IMR-90 (cell line): ENCODE measurements at regions not wholly inside any gene's neighbourhood (a gene's known extent, or its start where the extent isn't known, plus 50 kb on each side); places are given as distances from the start of the nearest gene placed in this dataset.

Experiments used
- ATAC-seq: fragments of 200-7000 bp; cut with Tn5 transposase; 2 replicates; pipeline ENCODE4 v1.9.1; 2020; ENCODE audit warnings: low read depth, mild to moderate bottlenecking, moderate library complexity
- BruUV-seq: library from RNA; stranded (reverse); fragments of 400-500 nt; replicated peaks from 2 replicates; lab custom pipeline; 2021; lab: Mats Ljungman, UMichigan
- CTCF ChIA-PET: fragments of 300-600 bp; formaldehyde crosslinking; extraction: SDS; loops from one replicate; lab custom pipeline; 2021; ENCODE audit warnings: antibody characterized with exemption; lab: Yijun Ruan, JAX
- POLR2A ChIA-PET: fragments of 300-600 bp; sonication (Branson Sonifier 250); formaldehyde crosslinking; loops from one replicate; lab custom pipeline; 2022; ENCODE audit warnings: antibody characterized with exemption; ENCODE audit not compliant: unreplicated experiment; lab: Charles Lee
- DNase-seq: peaks from one replicate; pipeline ENCODE4 v3.0.0; 2013
- H2AFZ ChIP-seq: replicated peaks from 2 replicates; pipeline ENCODE3; 2013; ENCODE audit warnings: low read length, mild to moderate bottlenecking; ENCODE audit not compliant: poor library complexity
- H2AK5ac ChIP-seq: 2 replicates; pipeline ENCODE4 v1.6.1; 2013; ENCODE audit warnings: low read depth, low read length, inconsistent platforms
- H2AK9ac ChIP-seq: replicated peaks from 2 replicates; pipeline ENCODE3; 2013; ENCODE audit warnings: mild to moderate bottlenecking, low read depth, low read length, moderate library complexity; ENCODE audit not compliant: poor library complexity
- H2BK120ac ChIP-seq: 2 replicates; pipeline ENCODE4 v1.6.1; 2013; ENCODE audit warnings: low read depth, low read length, inconsistent platforms
- H2BK15ac ChIP-seq: 3 replicates; pipeline ENCODE4 v1.6.1; 2013; ENCODE audit warnings: low read depth, low read length, inconsistent platforms
- H2BK20ac ChIP-seq: 2 replicates; pipeline ENCODE4 v1.6.1; 2013; ENCODE audit warnings: low read depth, mild to moderate bottlenecking, inconsistent platforms, low read length, moderate library complexity
- H2BK5ac ChIP-seq: 2 replicates; pipeline ENCODE4 v1.6.1; 2013; ENCODE audit warnings: mild to moderate bottlenecking, low read depth, low read length, inconsistent platforms; ENCODE audit not compliant: poor library complexity, severe bottlenecking
- H3K14ac ChIP-seq: replicated peaks from 2 replicates; pipeline ENCODE4 v1.6.1; 2013; ENCODE audit warnings: low read depth, low read length, inconsistent platforms
- H3K18ac ChIP-seq: 2 replicates; pipeline ENCODE4 v1.6.1; 2013; ENCODE audit warnings: low read depth, low read length, control low read depth
- H3K23ac ChIP-seq: 2 replicates; pipeline ENCODE4 v1.6.1; 2013; ENCODE audit warnings: low read depth, low read length, inconsistent platforms
- H3K27ac ChIP-seq: 2 replicates; pipeline ENCODE4 v1.5.1; 2013; ENCODE audit warnings: mild to moderate bottlenecking, control low read depth, low read length; ENCODE audit not compliant: insufficient read depth
- H3K27me3 ChIP-seq: 2 replicates; pipeline ENCODE4 v1.6.1; 2013; ENCODE audit warnings: low read length; ENCODE audit not compliant: control insufficient read depth, insufficient read depth
- H3K36me3 ChIP-seq: 2 replicates; pipeline ENCODE4 v1.6.1; 2013; ENCODE audit warnings: low read length, mixed read lengths; ENCODE audit not compliant: control insufficient read depth, insufficient read depth
- H3K4ac ChIP-seq: 2 replicates; pipeline ENCODE4 v1.6.1; 2013; ENCODE audit warnings: low read depth, low read length, inconsistent platforms
- H3K4me1 ChIP-seq: 2 replicates; pipeline ENCODE4 v1.6.1; 2013; ENCODE audit warnings: low read length, mixed read lengths; ENCODE audit not compliant: control insufficient read depth, insufficient read depth
- H3K4me2 ChIP-seq: 2 replicates; pipeline ENCODE4 v1.6.1; 2013; ENCODE audit warnings: low read depth, mild to moderate bottlenecking, control low read depth, low read length, moderate library complexity
- H3K4me3 ChIP-seq: 2 replicates; pipeline ENCODE4 v1.5.1; 2013; ENCODE audit warnings: low read depth, mild to moderate bottlenecking, control low read depth, low read length, moderate library complexity; ENCODE audit not compliant: insufficient read depth
- H3K56ac ChIP-seq: 2 replicates; pipeline ENCODE4 v1.6.1; 2013; ENCODE audit warnings: low read length, inconsistent platforms; ENCODE audit not compliant: insufficient read depth; ENCODE audit errors: extremely low read depth
- H3K79me1 ChIP-seq, 2 experiments: 2 replicates each; pipeline ENCODE4 v1.6.1; 2013; ENCODE audit warnings: low read length in 2 of 2, inconsistent platforms in 1 of 2, low read depth in 1 of 2
- H3K9ac ChIP-seq: 2 replicates; pipeline ENCODE4 v1.6.1; 2013; ENCODE audit warnings: low read depth, low read length, control low read depth
- H3K9me1 ChIP-seq: 2 replicates; pipeline ENCODE4 v1.6.1; 2013; ENCODE audit warnings: low read length, inconsistent platforms; ENCODE audit not compliant: insufficient read depth
- H3K9me3 ChIP-seq: 2 replicates; pipeline ENCODE4 v1.6.1; 2013; ENCODE audit warnings: low read length; ENCODE audit not compliant: control insufficient read depth, insufficient read depth
- H4K20me1 ChIP-seq: 2 replicates; pipeline ENCODE4 v1.6.1; 2013; ENCODE audit warnings: low read length, inconsistent platforms; ENCODE audit not compliant: insufficient read depth
- H4K5ac ChIP-seq: 2 replicates; pipeline ENCODE4 v1.6.1; 2013; ENCODE audit warnings: mild to moderate bottlenecking, low read depth, low read length, control low read depth
- H4K8ac ChIP-seq, 2 experiments: 2 replicates each; pipeline ENCODE4 v1.6.1; 2013; ENCODE audit warnings: low read depth in 2 of 2, low read length in 2 of 2, control low read depth in 1 of 2, inconsistent platforms in 1 of 2
- H4K91ac ChIP-seq: 2 replicates; pipeline ENCODE4 v1.6.1; 2013; ENCODE audit warnings: low read depth, low read length, inconsistent platforms; ENCODE audit not compliant: insufficient read depth
- BHLHE40 ChIP-seq: fragments of 150-350 bp; IDR thresholded peaks from 2 replicates; pipeline ENCODE4 v1.6.1; 2016; ENCODE audit warnings: mild to moderate bottlenecking, low read depth, low read length
- CEBPB ChIP-seq: IDR thresholded peaks from 2 replicates; pipeline ENCODE4 v1.6.1; 2012; ENCODE audit warnings: low read depth, low read length, improper control_type of control experiment
- CHD1 ChIP-seq: IDR thresholded peaks from 2 replicates; pipeline ENCODE4 v1.6.1; 2012; ENCODE audit warnings: low read depth, low read length, improper control_type of control experiment
- CTCF ChIP-seq: conservative IDR thresholded peaks from 2 replicates; pipeline ENCODE4 v1.5.1; 2012; ENCODE audit warnings: mild to moderate bottlenecking, low read depth, low read length, improper control_type of control experiment
- ELK1 ChIP-seq: fragments of 150-350 bp; IDR thresholded peaks from 2 replicates; pipeline ENCODE4 v1.6.1; 2016; ENCODE audit warnings: low read depth, mild to moderate bottlenecking, low read length, moderate library complexity, borderline replicate concordance
- FOS ChIP-seq: fragments of 150-350 bp; IDR thresholded peaks from 2 replicates; pipeline ENCODE4 v1.6.1; 2016; ENCODE audit warnings: low read depth, low read length
- MAFK ChIP-seq: IDR thresholded peaks from 2 replicates; pipeline ENCODE4 v1.6.1; 2012; ENCODE audit warnings: low read depth, low read length, improper control_type of control experiment
- MAZ ChIP-seq: IDR thresholded peaks from 2 replicates; pipeline ENCODE4 v1.6.1; 2012; ENCODE audit warnings: low read depth, mild to moderate bottlenecking, low read length, improper control_type of control experiment, moderate library complexity, borderline replicate concordance
- MXI1 ChIP-seq: IDR thresholded peaks from 2 replicates; pipeline ENCODE4 v1.6.1; 2012; ENCODE audit warnings: low read depth, mild to moderate bottlenecking, low read length, moderate library complexity, borderline replicate concordance
- NFE2L2 ChIP-seq: fragments of 150-350 bp; IDR thresholded peaks from 2 replicates; pipeline ENCODE4 v1.6.1; 2016; ENCODE audit warnings: low read depth, mild to moderate bottlenecking, low read length
- POLR2A ChIP-seq: IDR thresholded peaks from 2 replicates; pipeline ENCODE4 v1.6.1; 2012; ENCODE audit warnings: mild to moderate bottlenecking, low read depth, low read length
- RAD21 ChIP-seq: IDR thresholded peaks from 2 replicates; pipeline ENCODE4 v1.6.1; 2012; ENCODE audit warnings: low read length, improper control_type of control experiment
- RCOR1 ChIP-seq: IDR thresholded peaks from 2 replicates; pipeline ENCODE4 v1.6.1; 2012; ENCODE audit warnings: mild to moderate bottlenecking, low read length, improper control_type of control experiment; ENCODE audit not compliant: insufficient replicate concordance
- RFX5 ChIP-seq: IDR thresholded peaks from 2 replicates; pipeline ENCODE4 v1.8.0; 2012; ENCODE audit warnings: low read depth, mild to moderate bottlenecking, low read length, moderate library complexity
- SMC3 ChIP-seq: fragments of 150-350 bp; IDR thresholded peaks from 2 replicates; pipeline ENCODE4 v1.6.1; 2016; ENCODE audit warnings: low read depth, mild to moderate bottlenecking, antibody characterized with exemption, low read length, moderate library complexity
- USF2 ChIP-seq: fragments of 150-350 bp; IDR thresholded peaks from 2 replicates; pipeline ENCODE4 v1.6.1; 2017; ENCODE audit warnings: mild to moderate bottlenecking, antibody characterized with exemption, low read length, low read depth
- WGBS, 2 experiments: methylation state at CpG; one replicate each; pipeline versions ENCODE4 v1.1.5 to v1.1.7; 2013; ENCODE audit warnings: missing lambda C conversion rate in 2 of 2; ENCODE audit not compliant: insufficient read length in 1 of 2; ENCODE audit errors: extremely low coverage in 2 of 2; 5-methylcytosine and 5-hydroxymethylcytosine counted together
- dilution Hi-C: fragments of 300-500 bp; cut with HindIII; formaldehyde crosslinking; loops from one replicate; pipeline ENCODE4 v1.14.3; 2018; ENCODE audit warnings: low sequenced_read_pairs; ENCODE audit not compliant: unreplicated experiment
- in situ Hi-C: fragments of 300-500 bp; cut with MboI; formaldehyde crosslinking; loops from 3 replicates; pipeline ENCODE4 v1.14.3; 2019; ENCODE audit warnings: low sequenced_read_pairs, inconsistent platforms, mixed read lengths
- intact Hi-C: fragments of 100-400 bp; cut with micrococcal nuclease; formaldehyde crosslinking; loops from 2 replicates; pipeline ENCODE4 v1.10.0; 2022

GRCh38 chr1:57951390-57951789, 527.5 kb upstream of the DAB1 start:
- Histone ChIP-seq H3K4me3 (no peak overlapping the region), H2BK15ac (no peak overlapping the region), H3K9me3 (no peaks in the 10 kb centered on the region), H3K9ac (no peak overlapping the region), H3K36me3 (no peaks in the 10 kb centered on the region), H3K18ac (no peak overlapping the region), H2AK5ac (no peak overlapping the region), H3K27me3 (no peaks in the 10 kb centered on the region), H3K4me2 (no peak overlapping the region), H3K4ac (no peak overlapping the region), H3K4me1 (no peaks in the 10 kb centered on the region), H4K91ac (no peak overlapping the region), H2BK120ac (no peak overlapping the region), H4K5ac (no peak overlapping the region), H2AFZ (no peak overlapping the region), H2BK5ac (no peak overlapping the region), H3K14ac (no peak overlapping the region), H3K27ac (no peak overlapping the region), H4K8ac (no peak overlapping the region), H2BK20ac (no peak overlapping the region), H3K23ac (no peak overlapping the region), H3K79me1 (no peaks in the 10 kb centered on the region), H4K20me1 (no peaks in the 10 kb centered on the region), H3K9me1 (no peaks in the 10 kb centered on the region), H3K56ac (no peak overlapping the region), H2AK9ac (no peak overlapping the region)
- intact Hi-C loops (no loop called here), dilution Hi-C loops (no loop called here), in situ Hi-C loops (no loop called here)
- CTCF ChIA-PET: no interaction called here
- ATAC-seq: no peak
- DNase-seq: no peak
- no TSS peak for BruUV-seq
- WGBS, 2 experiments: no CpG with 5 or more reads among the region's 4 CpGs
- no peak for TF ChIP-seq RCOR1
- TF ChIP-seq ELK1: no peak
- no peak for TF ChIP-seq MXI1
- TF ChIP-seq MAZ: no peak
- TF ChIP-seq RFX5: no peak
- no peak for TF ChIP-seq POLR2A
- TF ChIP-seq CTCF: no peak
- no peak for TF ChIP-seq RAD21
- TF ChIP-seq USF2: no peak
- no peak for TF ChIP-seq BHLHE40
- TF ChIP-seq CHD1: no peak
- no peak for TF ChIP-seq NFE2L2
- TF ChIP-seq CEBPB: no peak
- TF ChIP-seq MAFK: no peak
- TF ChIP-seq FOS: no peak
- no peak for TF ChIP-seq SMC3
- POLR2A ChIA-PET: no interaction called here
